GM19240 (cell line): ENCODE measurements at regions not wholly inside any gene's neighbourhood (a gene's known extent, or its start where the extent isn't known, plus 50 kb on each side); places are given as distances from the start of the nearest gene placed in this dataset.

Source experiments
- DNase-seq: peaks from one replicate; pipeline ENCODE4 v3.0.0; 2011; ENCODE audit warnings: low spot score; ENCODE audit not compliant: insufficient read length

GRCh38 chr1:193762236-193762635 is 575.8 kb upstream of the B3GALT2 start:
- DNase-seq, result no peak

DNA sequence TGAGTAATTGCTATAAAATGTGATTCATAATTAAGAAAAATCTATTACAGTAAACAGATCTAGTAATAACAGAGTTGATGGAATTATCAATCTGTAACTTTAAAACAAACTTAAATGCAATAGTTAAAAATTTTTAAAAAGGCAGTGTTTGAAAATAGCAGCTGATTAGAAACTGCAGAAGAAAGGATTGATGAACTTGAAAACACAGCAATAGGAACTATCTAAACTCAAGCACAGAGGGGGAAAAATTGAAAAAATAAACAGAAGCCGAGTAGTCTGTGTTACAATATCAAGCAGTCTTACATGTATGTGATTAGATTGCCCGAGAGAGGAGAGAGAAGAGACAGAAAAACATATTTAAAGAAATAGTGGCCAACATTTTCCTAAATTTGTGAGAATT is 569.0 kb upstream of the B3GALT2 start:
- DNase-seq, result no peak

GRCh38 chr1:193754732-193755427 is 568.5 kb upstream of the B3GALT2 start:
- DNase-seq, result no peak

DNA sequence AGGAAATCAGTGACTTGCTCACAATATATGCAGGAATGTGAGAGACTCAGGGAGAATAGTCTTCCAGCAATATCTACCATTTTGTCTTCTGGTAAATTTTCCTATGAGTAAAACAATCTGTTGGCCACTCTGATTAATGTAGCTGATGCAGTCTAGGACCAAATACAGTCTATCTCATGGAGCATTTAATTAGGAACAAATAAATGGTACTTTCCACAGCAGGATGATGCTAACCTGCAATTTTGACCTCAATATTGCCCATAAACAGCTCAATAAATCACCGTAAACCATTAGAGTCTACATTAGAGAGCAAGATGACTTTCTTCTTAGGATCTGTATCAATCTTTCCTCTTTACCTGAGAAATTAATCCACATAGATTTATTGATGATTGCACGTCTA is 567.7 kb upstream of the B3GALT2 start:
- DNase-seq, result no peak

DNA sequence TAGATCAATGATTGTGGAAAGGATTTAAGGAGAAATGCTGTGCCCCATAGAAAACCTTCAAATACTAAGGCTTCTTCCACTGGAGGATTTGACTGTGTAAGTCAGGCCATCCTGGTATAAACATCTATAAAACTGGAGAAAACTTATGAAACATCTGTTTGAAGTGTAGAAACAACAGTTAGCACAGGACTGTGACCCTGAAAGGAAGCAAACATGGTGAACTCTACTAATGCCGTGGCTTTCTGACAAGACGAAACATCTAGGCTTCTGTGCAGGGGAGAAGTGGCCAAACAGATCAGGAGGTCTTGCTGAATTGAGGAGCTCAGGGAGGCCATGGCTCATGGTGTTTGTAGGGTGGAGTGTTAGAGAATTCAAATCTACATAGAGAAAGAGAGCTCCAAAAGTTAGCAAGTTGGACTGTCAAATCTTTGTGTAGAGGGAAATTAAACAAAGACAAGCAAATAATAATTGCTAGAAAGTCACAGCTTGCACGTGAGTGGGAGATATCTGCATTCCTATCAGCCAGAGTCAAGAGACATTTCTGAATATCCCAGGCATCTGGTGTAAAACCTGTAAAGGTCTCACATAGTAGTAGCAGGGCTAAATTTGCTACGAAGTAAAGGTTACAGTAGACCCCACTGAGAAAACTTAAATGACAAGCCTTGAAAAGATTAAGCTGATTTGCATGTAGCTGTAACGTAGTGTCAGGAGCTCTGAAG is 566.8 kb upstream of the B3GALT2 start:
- no peak for DNase-seq

DNA sequence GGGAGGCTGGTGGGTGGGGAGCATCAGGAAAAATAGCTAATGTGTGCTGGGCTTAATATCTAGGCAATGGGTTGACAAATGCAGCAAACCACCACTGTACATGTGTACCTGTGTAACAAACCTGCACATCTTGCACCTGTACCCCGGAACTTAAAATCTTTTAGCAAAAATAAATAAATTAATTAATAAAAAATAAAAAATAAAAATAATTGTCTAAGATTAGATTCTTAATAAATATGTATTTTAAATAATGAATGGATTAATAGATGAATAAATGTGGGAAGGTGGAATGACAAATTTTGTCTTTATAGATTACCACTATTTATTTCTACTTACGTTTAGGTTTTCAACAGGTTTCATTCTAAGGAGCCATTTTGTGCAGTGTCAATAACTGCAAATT is 563.5 kb upstream of the B3GALT2 start:
- DNase-seq, result no peak

- no peak for DNase-seq
These were observed 561.2 kb upstream of the B3GALT2 start for GRCh38 chr1:193747579-193747978.

DNA sequence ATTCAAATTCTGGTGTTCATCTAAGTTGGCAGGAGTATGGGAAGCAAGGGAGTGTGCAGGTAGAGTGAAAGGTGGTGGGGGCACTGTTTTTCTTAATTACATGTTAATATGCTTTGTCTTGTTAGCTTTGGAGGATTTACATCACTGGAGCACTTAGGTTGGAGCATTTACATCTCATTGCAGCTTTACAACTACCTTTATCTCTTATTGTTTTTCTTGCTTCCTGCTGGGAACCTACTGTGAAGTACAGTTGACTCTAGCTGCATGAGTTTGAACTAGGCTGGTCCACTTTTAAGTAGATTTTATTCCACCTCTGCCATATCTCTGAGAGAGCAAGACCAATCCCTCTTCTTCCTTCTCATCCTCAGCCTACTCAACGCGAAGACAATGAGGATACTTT is 554.8 kb upstream of the B3GALT2 start:
- DNase-seq, result no peak

DNA sequence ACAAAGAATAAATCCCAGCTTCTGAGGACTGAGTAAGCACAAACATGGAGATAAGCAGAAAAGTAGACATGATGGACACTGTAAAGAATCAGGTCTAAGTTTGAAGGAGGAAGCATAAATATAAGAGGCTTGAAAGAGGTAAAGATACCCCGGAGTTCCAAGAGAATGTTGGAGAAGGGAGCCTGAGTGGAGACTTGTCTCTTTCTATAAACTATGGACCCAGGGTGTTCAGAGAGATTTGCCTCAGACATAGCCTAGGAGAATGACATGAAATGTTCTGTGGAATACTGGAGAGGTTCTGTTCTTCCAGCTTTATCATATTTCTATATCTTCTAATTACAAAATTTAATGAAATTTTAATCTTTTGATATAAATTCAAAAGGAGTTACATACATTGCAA is 554.3 kb upstream of the B3GALT2 start:
- DNase-seq, result no peak

DNA sequence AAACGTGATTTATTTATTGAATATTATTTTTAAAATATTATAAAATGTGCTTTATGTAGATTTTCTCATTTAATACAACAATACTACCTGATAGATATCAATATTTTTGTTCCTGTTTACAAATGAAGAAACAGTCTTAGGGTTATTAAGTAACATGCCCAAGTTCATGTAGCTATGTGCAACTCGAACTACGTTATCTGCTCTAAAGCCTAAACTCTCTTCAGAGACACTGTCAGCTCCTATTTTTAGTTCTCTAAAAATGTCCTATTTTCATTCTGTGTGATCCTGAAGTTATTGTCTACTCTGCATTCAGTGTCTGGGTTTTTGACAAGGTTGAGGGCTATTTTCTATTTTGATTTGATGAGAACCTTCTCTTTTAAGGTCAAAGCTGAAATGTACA is 550.1 kb upstream of the B3GALT2 start:
- no peak for DNase-seq

GRCh38 chr1:193733674-193734073 is 547.3 kb upstream of the B3GALT2 start:
- no peak for DNase-seq

GRCh38 chr1:193730017-193730416 is 543.6 kb upstream of the B3GALT2 start:
- no peak for DNase-seq

- no peak for DNase-seq
These were observed 543.0 kb upstream of the B3GALT2 start for GRCh38 chr1:193729429-193729828.

DNA sequence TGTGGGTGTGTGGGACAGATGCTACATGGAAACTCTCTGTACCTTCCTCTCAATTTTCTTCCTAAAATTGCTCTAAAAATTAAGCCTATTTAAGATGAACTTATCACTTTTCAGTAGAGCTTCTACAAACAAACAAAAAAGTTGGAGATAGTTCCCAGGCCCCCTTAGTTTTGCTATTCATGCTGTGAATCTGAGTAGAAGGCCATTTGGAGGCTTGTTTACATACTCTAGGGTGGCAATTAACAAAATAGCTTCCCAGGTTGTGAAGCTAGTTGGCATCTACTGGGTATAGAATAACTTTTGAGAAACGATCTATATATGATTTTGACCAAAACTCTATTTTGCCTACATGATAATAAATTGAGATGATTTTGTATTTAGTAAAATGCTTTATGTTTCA is 541.4 kb upstream of the B3GALT2 start:
- DNase-seq, result no peak

- no peak for DNase-seq
These were observed 540.3 kb upstream of the B3GALT2 start for GRCh38 chr1:193726722-193727121.

DNA sequence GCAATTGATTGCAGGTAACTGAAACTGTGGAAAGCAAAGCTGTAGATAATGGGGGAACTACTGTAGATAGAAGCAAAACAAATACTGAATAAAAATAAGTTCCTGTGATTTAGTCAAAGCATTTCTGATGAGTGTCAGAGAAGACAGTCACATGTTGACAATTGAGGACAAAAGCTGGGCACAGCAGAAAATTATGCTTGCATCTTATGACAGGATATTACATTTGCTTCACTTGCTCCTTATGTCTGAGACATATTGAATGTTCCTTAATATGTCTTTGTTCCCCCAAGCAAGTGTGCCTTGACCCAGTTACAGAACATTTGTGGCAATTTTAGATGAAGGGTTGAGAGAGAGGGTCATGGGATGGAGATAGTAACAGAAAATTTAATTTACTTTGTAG is 526.0 kb upstream of the B3GALT2 start:
- no peak for DNase-seq

DNA sequence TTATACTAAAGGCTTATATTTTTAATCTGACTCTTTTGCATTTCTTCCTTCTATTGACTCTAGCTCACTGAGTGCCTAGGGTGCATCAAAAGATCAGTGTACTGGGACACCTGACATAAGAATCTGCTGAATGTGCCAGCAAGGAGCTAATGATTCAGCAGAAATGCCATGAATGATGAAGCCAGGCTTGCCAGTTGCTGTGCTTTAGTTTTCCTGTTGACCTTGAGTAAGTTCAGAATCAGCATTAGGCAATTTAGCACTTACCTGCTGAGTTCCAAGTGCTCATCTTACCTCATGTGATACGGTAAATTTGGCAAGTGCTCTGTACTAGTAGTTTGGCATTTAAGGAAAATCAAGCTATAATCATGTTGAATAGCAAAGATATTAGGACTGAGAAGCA is 523.2 kb upstream of the B3GALT2 start:
- DNase-seq, result no peak

DNA sequence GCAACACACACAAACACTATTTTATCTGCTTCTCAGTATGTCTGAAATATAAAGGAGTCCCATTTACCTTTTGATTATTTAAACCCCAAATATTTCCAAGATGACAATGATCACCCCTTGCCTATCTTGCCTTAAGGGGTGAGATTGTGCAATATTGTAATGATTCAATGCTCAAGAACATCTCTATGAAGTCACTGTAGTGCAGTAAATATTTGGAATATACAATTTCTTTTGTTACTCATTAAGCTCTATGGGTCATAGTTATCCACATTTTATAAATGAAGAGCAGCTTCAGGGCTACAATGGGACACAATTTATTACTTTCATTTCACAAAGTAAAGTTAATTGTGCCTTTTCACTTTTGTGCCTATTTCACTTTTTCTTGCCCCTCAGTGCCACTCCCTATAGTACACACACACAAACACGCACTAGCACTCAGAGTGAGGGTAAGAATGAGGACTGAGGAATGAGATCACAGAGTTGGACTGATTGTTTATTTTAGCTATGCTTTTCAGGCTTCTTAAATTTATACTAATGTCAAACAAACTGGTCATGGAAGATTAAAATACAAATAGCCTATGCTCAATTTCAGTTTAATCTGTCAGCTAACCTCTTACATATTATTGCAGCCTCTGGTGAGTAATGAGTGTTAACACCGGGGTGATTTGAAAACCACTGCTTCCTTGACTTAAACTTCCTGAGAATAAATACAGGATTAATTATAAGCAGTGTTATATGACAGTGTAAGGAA is 521.0 kb upstream of the B3GALT2 start:
- DNase-seq, result no peak

- no peak for DNase-seq
These were observed 520.4 kb upstream of the B3GALT2 start for GRCh38 chr1:193706766-193707165.

- DNase-seq, result no peak
These were observed 519.2 kb upstream of the B3GALT2 start for GRCh38 chr1:193705554-193705981.

DNA sequence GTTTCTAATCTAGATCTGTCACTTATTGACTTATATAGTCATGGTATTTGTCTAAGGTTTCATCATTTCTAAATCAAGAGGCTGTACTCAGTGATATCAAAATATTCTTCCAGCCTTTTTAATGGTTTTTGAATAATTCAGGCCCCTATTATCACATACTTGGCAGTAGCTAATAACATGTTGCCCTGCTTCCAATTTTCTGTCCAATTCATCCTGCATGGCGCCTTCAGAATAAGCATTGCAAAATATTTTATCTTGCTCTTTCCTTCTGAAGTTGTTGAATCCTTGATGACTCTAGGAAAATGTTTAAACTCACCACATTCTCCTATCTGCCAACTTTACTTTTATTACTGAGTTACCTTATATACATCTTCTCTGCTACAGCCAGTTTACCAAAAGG is 517.2 kb upstream of the B3GALT2 start:
- no peak for DNase-seq

DNA sequence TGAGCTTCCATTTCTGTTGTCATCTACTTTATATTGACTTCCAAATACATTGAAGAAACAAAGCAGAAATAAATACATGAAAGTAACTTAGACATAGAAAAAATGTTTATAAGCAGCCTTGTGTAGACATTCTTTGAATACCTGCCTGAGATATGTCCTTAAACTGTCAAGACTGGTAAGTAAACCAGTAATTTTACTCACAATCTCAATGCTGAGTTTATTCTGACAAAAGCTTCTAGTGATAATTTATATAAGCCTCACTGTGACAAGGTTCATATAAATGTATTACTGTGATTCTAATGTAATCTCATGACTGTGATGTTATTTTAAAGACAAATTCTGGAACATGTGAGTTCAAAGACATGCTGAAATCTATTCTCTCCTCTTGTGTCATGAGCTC is 516.7 kb upstream of the B3GALT2 start:
- no peak for DNase-seq
